Left ventricle myocardium inferior (tissue), 1 donor: ENCODE measurements at regions not wholly inside any gene's neighbourhood (a gene's known extent, or its start where the extent isn't known, plus 50 kb on each side); places are given as distances from the start of the nearest gene placed in this dataset.

Experiments
- DNase-seq: peaks from one replicate; pipeline ENCODE4 v3.0.0-alpha.2; 2020
- H3K27ac ChIP-seq: fragments of 200-600 bp; replicated peaks from 2 replicates; pipeline ENCODE4 v1.8.0; 2021
- H3K27me3 ChIP-seq: fragments of 200-600 bp; 2 replicates; pipeline ENCODE4 v1.8.0; 2021; ENCODE audit warnings: low read depth
- H3K36me3 ChIP-seq: fragments of 200-600 bp; 2 replicates; pipeline ENCODE4 v1.8.0; 2021
- H3K4me1 ChIP-seq: fragments of 200-600 bp; 2 replicates; pipeline ENCODE4 v1.8.0; 2021
- H3K4me3 ChIP-seq: fragments of 200-600 bp; 2 replicates; pipeline ENCODE4 v1.8.0; 2021; ENCODE audit warnings: mild to moderate bottlenecking, moderate library complexity
- H3K9me3 ChIP-seq: fragments of 200-600 bp; replicated peaks from 2 replicates; pipeline ENCODE4 v1.8.0; 2021
- intact Hi-C: fragments of 100-400 bp; cut with micrococcal nuclease; formaldehyde crosslinking; loops from one replicate; pipeline ENCODE4 v1.11.0; 2022
- TF ChIP-seq, protein P1 (sequence below): fragments of 200-600 bp; IDR thresholded peaks from 2 replicates; pipeline ENCODE4 v1.8.0; 2021; ENCODE audit warnings: antibody characterized with exemption, mild to moderate bottlenecking, borderline replicate concordance
- donor health status: DM: no; HTN: yes; CAD: no; lungs with severe emphysema.

DNA sequence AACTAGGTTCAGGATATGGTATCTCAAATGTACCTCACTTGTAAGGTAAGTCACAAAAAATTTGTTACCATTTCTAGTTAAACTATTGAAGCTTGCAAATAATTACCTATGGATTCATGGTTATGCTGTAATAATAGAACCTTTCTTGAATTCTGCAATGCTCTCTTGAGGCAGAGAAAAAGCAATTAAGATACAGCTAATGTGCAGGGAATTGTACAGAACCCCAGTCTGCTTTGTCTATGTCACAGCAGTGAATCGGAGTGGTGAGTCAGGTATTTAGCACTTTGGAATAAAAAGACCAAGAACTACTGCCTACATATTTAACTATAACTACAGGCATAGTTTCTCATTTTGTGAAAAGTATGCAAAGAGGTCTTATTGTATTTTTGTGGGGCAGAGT, 228.7 kb upstream of the GOT2 start:
- Histone ChIP-seq H3K4me3 (no peak overlapping the region), H3K27me3 (no peaks in the 10 kb centered on the region), H3K9me3 (no peaks in the 10 kb centered on the region), H3K27ac (no peak overlapping the region), H3K36me3 (no peaks in the 10 kb centered on the region), H3K4me1 (no peaks in the 10 kb centered on the region)
- no peak for DNase-seq
- TF ChIP-seq, protein P1, sequence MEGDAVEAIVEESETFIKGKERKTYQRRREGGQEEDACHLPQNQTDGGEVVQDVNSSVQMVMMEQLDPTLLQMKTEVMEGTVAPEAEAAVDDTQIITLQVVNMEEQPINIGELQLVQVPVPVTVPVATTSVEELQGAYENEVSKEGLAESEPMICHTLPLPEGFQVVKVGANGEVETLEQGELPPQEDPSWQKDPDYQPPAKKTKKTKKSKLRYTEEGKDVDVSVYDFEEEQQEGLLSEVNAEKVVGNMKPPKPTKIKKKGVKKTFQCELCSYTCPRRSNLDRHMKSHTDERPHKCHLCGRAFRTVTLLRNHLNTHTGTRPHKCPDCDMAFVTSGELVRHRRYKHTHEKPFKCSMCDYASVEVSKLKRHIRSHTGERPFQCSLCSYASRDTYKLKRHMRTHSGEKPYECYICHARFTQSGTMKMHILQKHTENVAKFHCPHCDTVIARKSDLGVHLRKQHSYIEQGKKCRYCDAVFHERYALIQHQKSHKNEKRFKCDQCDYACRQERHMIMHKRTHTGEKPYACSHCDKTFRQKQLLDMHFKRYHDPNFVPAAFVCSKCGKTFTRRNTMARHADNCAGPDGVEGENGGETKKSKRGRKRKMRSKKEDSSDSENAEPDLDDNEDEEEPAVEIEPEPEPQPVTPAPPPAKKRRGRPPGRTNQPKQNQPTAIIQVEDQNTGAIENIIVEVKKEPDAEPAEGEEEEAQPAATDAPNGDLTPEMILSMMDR: no peak
- intact Hi-C loops: no loop called here

DNA sequence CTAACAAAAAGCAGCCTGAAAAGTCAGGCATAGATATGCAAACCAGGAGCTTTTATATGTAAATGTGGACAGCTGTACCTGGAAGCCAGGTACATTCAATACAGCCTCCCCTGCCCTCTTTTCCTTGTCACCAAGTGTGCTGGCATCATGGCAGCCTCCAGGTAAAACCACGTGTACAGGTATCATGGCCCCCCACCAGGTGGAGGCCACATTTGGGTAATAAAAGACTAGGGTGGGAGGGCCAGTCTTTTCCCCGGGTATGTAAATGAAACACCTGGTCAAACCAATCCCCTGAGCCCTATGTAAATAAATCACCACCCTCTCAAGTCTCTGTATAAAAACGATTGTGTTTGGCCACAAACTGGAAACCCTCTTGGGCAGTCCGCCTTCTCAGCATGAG, 226.4 kb upstream of the GOT2 start:
- Histone ChIP-seq H3K4me1 (no peaks in the 10 kb centered on the region), H3K27me3 (no peaks in the 10 kb centered on the region), H3K4me3 (no peak overlapping the region), H3K36me3 (no peaks in the 10 kb centered on the region), H3K9me3 (no peaks in the 10 kb centered on the region), H3K27ac (no peak overlapping the region)
- intact Hi-C loops: no loop called here
- TF ChIP-seq, protein P1: no peak
- no peak for DNase-seq

DNA sequence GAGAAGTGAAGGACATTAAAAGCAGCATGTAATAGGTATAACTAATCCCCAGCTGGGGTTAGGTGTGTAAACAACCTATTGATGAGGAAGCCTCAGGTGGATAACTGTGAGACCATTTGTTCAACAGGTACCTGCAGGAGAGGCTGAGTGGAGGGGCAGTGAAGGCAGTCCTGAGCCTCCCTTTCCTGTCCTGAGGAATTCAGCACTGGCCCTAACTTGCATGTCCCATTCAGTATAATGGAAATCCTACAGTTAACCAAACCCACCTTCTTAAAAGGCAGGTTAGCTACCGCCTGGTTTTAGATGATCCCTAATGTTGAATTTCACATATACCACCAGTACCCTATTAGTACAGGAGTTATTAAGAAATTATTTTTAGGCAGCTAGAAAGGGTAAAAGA, 225.9 kb upstream of the GOT2 start:
- TF ChIP-seq, protein P1: no peak
- H3K4me3 ChIP-seq: no peak overlapping the region

DNA sequence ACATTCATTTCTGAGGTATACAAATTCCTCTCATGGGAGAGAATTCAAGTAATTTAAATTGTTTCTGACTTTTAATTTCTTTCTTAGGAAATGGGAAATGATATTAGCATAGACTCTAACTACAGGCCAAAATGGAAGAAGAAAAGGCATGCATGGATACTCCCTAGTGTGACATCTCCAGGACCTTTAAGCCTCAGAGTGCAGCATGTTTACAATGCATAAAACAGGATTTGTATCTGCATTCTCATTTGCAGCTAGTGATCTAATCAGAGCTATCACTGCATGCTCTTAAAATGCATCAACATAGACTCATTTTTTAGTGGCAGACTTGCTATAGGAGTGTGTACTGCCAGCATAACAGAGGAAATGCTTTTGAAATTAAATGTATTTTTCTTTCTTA, 224.6 kb upstream of the GOT2 start:
- Histone ChIP-seq H3K4me1 (no peaks in the 10 kb centered on the region), H3K27me3 (no peaks in the 10 kb centered on the region), H3K9me3 (no peaks in the 10 kb centered on the region), H3K4me3 (no peak overlapping the region), H3K36me3 (no peaks in the 10 kb centered on the region), H3K27ac (no peak overlapping the region)
- TF ChIP-seq, protein P1: no peak
- no peak for DNase-seq
- intact Hi-C loops: no loop called here

More for the DNA sequence above, 225.9 kb upstream of the GOT2 start:
- no peaks in the 10 kb centered on the region for H3K9me3 ChIP-seq
- no peaks in the 10 kb centered on the region for H3K36me3 ChIP-seq
- H3K4me1 ChIP-seq: no peaks in the 10 kb centered on the region
- no peaks in the 10 kb centered on the region for H3K27me3 ChIP-seq
- no peak overlapping the region for H3K27ac ChIP-seq
- intact Hi-C loops: no loop called here
- no peak for DNase-seq

DNA sequence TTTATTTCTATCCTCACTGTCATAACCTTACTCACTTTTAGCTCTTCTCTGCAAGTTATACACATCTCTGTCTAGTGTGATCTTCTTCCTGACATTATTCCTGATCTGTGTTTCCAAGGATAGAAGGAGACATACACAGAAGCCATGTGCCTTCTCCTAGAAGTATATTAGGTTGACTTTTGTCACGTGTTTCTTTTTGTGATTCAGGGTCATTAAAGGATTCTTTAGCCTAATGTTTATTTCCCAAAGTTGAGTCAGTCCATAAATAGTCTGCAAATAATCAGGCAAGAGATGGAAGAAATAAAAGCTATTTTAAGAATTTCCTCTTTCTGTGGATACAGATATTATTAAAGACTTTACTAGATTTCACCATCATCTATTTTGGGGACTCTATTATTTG, 214.1 kb upstream of the GOT2 start:
- Histone ChIP-seq H3K36me3 (no peaks in the 10 kb centered on the region), H3K27me3 (no peaks in the 10 kb centered on the region), H3K4me1 (no peaks in the 10 kb centered on the region), H3K27ac (no peak overlapping the region), H3K4me3 (no peak overlapping the region), H3K9me3 (peaks cover 21% of the 10 kb centered on the region)
- no peak for DNase-seq
- intact Hi-C loops: no loop called here
- TF ChIP-seq, protein P1: no peak

DNA sequence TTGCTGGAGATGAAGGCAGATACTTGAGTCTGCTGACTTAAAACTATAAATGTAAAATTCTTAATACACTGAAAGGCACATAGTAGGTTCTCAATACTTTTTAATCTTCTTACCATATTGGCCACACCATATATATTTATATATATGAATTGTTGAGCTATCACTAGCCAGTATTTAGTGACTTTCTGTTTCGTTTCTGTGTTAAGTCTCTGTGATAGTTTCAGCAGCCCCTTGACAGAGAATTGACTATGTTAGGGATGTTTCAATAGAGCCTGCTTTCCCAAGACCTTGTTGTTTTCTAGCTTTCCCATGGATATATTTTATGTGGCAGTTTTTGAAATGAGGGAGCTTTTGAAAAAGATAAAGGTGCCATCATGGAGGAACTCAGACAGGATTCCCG, 206.5 kb upstream of the GOT2 start:
- Histone ChIP-seq H3K4me1 (peaks cover 7% of the 10 kb centered on the region), H3K36me3 (no peaks in the 10 kb centered on the region), H3K27me3 (no peaks in the 10 kb centered on the region), H3K9me3 (no peaks in the 10 kb centered on the region), H3K4me3 (no peak overlapping the region), H3K27ac (no peak overlapping the region)
- TF ChIP-seq, protein P1: no peak
- intact Hi-C loops: no loop called here
- no peak for DNase-seq
